OCI-LY1 (cell line): ENCODE measurements at regions not wholly inside any gene's neighbourhood (a gene's known extent, or its start where the extent isn't known, plus 50 kb on each side); places are given as distances from the start of the nearest gene placed in this dataset.

Experiments used
- EZH2 ChIP-seq: fragments of 200-600 bp; sonication (generic), shearing (Covaris generic); IDR thresholded peaks from 2 replicates; pipeline ENCODE4 v1.8.0; 2017; ENCODE audit warnings: borderline replicate concordance, mixed run types, mild to moderate bottlenecking, antibody characterized with exemption, low read length, moderate library complexity, mixed read lengths
- TF ChIP-seq, protein P1 (sequence below): fragments of 200-600 bp; sonication (generic), shearing (Covaris generic); IDR thresholded peaks from 2 replicates; pipeline ENCODE4 v1.5.1; 2017; ENCODE audit warnings: mild to moderate bottlenecking, antibody characterized with exemption, low read length, moderate library complexity, mixed read lengths

DNA sequence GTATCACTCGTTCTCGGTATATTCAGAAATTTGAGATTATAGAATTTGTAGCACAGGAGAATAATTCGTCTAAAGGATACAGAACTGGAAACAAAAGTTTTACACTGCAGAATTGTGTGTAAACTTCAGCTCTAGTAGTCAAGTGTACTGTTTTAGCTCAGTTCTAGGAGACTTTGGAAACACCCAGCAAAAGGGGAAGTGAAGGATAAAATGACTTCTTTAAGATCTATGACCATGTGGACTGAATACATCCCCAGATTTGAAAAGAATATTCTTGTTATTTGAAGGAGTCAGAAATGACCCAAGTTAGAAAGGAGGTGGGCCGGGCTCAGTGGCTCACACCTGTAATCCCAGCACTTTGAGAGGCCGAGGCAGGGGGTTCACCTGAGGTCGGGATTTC lies 174.0 kb upstream of the FOXQ1 start:
- TF ChIP-seq, protein P1, sequence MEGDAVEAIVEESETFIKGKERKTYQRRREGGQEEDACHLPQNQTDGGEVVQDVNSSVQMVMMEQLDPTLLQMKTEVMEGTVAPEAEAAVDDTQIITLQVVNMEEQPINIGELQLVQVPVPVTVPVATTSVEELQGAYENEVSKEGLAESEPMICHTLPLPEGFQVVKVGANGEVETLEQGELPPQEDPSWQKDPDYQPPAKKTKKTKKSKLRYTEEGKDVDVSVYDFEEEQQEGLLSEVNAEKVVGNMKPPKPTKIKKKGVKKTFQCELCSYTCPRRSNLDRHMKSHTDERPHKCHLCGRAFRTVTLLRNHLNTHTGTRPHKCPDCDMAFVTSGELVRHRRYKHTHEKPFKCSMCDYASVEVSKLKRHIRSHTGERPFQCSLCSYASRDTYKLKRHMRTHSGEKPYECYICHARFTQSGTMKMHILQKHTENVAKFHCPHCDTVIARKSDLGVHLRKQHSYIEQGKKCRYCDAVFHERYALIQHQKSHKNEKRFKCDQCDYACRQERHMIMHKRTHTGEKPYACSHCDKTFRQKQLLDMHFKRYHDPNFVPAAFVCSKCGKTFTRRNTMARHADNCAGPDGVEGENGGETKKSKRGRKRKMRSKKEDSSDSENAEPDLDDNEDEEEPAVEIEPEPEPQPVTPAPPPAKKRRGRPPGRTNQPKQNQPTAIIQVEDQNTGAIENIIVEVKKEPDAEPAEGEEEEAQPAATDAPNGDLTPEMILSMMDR: no peak
- TF ChIP-seq EZH2: no peak
